H9 (cell line): ENCODE measurements at regions not wholly inside any gene's neighbourhood (a gene's known extent, or its start where the extent isn't known, plus 50 kb on each side); places are given as distances from the start of the nearest gene placed in this dataset.

Experiments used
- DNase-seq: peaks from one replicate; pipeline ENCODE4 v3.0.0-alpha.2; 2017
- H2AFZ ChIP-seq: one replicate; pipeline ENCODE4 v1.6.1; 2013; ENCODE audit warnings: mild to moderate bottlenecking, low read length, control low read depth, moderate library complexity
- H2AK5ac ChIP-seq: 2 replicates; pipeline ENCODE4 v1.6.1; 2013; ENCODE audit warnings: low read length, control low read depth, mixed read lengths; ENCODE audit not compliant: insufficient read length
- H2BK120ac ChIP-seq: one replicate; pipeline ENCODE4 v1.6.1; 2013; ENCODE audit warnings: low read depth, mild to moderate bottlenecking, low read length, control low read depth, inconsistent platforms; ENCODE audit not compliant: poor library complexity, severe bottlenecking
- H2BK12ac ChIP-seq: 2 replicates; pipeline ENCODE4 v1.6.1; 2013; ENCODE audit warnings: low read length, control low read depth, mixed read lengths, low read depth; ENCODE audit not compliant: insufficient read length
- H2BK15ac ChIP-seq: 2 replicates; pipeline ENCODE4 v1.6.1; 2013; ENCODE audit warnings: low read depth, low read length, control low read depth
- H2BK20ac ChIP-seq: one replicate; pipeline ENCODE4 v1.6.1; 2013; ENCODE audit warnings: low read depth, mild to moderate bottlenecking, low read length, control low read depth, inconsistent platforms; ENCODE audit not compliant: poor library complexity, severe bottlenecking
- H2BK5ac ChIP-seq: 2 replicates; pipeline ENCODE4 v1.6.1; 2013; ENCODE audit warnings: low read length, control low read depth, mixed read lengths; ENCODE audit not compliant: insufficient read length
- H3K14ac ChIP-seq: 2 replicates; pipeline ENCODE4 v1.6.1; 2013; ENCODE audit warnings: low read length, control low read depth; ENCODE audit not compliant: insufficient read depth
- H3K18ac ChIP-seq: 2 replicates; pipeline ENCODE4 v1.6.1; 2013; ENCODE audit warnings: low read depth, mild to moderate bottlenecking, mixed read lengths, low read length, control low read depth; ENCODE audit not compliant: insufficient read length
- H3K23ac ChIP-seq: 2 replicates; pipeline ENCODE4 v1.6.1; 2013; ENCODE audit warnings: low read length, control low read depth, mixed read lengths, low read depth; ENCODE audit not compliant: insufficient read length
- H3K23me2 ChIP-seq: 2 replicates; pipeline ENCODE4 v1.6.1; 2013; ENCODE audit warnings: low read depth, mild to moderate bottlenecking, mixed read lengths, low read length, control low read depth; ENCODE audit not compliant: insufficient read length, poor library complexity, severe bottlenecking
- H3K27ac ChIP-seq: 2 replicates; pipeline ENCODE4 v1.5.1; 2013; ENCODE audit warnings: low read length, control low read depth, mixed read lengths, low read depth; ENCODE audit not compliant: insufficient read length
- H3K27me3 ChIP-seq: 2 replicates; pipeline ENCODE4 v1.6.1; 2013; ENCODE audit warnings: low read length, control low read depth, inconsistent platforms; ENCODE audit not compliant: insufficient read depth
- H3K4ac ChIP-seq: 2 replicates; pipeline ENCODE4 v1.6.1; 2013; ENCODE audit warnings: low read depth, mild to moderate bottlenecking, control low read depth, inconsistent platforms, low read length, moderate library complexity
- H3K4me1 ChIP-seq: 2 replicates; pipeline ENCODE4 v1.6.1; 2013; ENCODE audit warnings: low read length, control low read depth, inconsistent platforms; ENCODE audit not compliant: insufficient read depth
- H3K4me2 ChIP-seq: 2 replicates; pipeline ENCODE4 v1.6.1; 2013; ENCODE audit warnings: low read length, control low read depth, mixed read lengths; ENCODE audit not compliant: insufficient read length, insufficient read depth
- H3K56ac ChIP-seq: 2 replicates; pipeline ENCODE4 v1.6.1; 2013; ENCODE audit warnings: low read depth, mild to moderate bottlenecking, mixed read lengths, low read length, control low read depth; ENCODE audit not compliant: insufficient read length
- H3K79me1 ChIP-seq: 2 replicates; pipeline ENCODE4 v1.6.1; 2013; ENCODE audit warnings: low read depth, mild to moderate bottlenecking, moderate library complexity, low read length, control low read depth, inconsistent platforms; ENCODE audit not compliant: insufficient read depth, poor library complexity, severe bottlenecking
- H3K79me2 ChIP-seq: 2 replicates; pipeline ENCODE4 v1.6.1; 2013; ENCODE audit warnings: low read length, control low read depth, inconsistent platforms; ENCODE audit not compliant: insufficient read depth
- H3K9ac ChIP-seq: 2 replicates; pipeline ENCODE4 v1.6.1; 2013; ENCODE audit warnings: low read length, control low read depth, mixed read lengths; ENCODE audit not compliant: insufficient read length; ENCODE audit errors: extremely low read depth
- H3K9me3 ChIP-seq: one replicate; pipeline ENCODE4 v1.6.1; 2013; ENCODE audit warnings: low read depth, low read length, inconsistent platforms; ENCODE audit not compliant: control insufficient read depth
- H3T11ph ChIP-seq: one replicate; pipeline ENCODE4 v1.6.1; 2013; ENCODE audit warnings: mild to moderate bottlenecking, low read length, control low read depth, inconsistent platforms
- H4K20me1 ChIP-seq: one replicate; pipeline ENCODE4 v1.6.1; 2013; ENCODE audit not compliant: control insufficient read depth, insufficient read length, insufficient read depth
- H4K5ac ChIP-seq: 2 replicates; pipeline ENCODE4 v1.6.1; 2013; ENCODE audit warnings: low read depth, mild to moderate bottlenecking, mixed read lengths, low read length, control low read depth; ENCODE audit not compliant: insufficient read length
- H4K8ac ChIP-seq: replicated peaks from 2 replicates; pipeline ENCODE4 v1.6.1; 2013; ENCODE audit warnings: low read length, control low read depth, mixed read lengths, low read depth; ENCODE audit not compliant: insufficient read length
- H4K91ac ChIP-seq: 2 replicates; pipeline ENCODE4 v1.6.1; 2013; ENCODE audit warnings: low read depth, mild to moderate bottlenecking, moderate library complexity, mixed read lengths, low read length, control low read depth; ENCODE audit not compliant: insufficient read length
- H3K27ac Mint-ChIP-seq, 3 experiments: 2 replicates in 2 of 3; 3 replicates in 1 of 3; pipeline ENCODE4 v1.8.0; 2020 to 2021; ENCODE audit warnings: mixed read lengths in 3 of 3, mild to moderate bottlenecking in 1 of 3, moderate library complexity in 1 of 3
- H3K27me3 Mint-ChIP-seq: 2 replicates; pipeline ENCODE4 v1.8.0; 2021; ENCODE audit warnings: low read depth, mild to moderate bottlenecking, moderate library complexity, mixed read lengths
- H3K36me3 Mint-ChIP-seq, 3 experiments: 2 replicates in 2 of 3; 3 replicates in 1 of 3; pipeline ENCODE4 v1.8.0; 2020 to 2021; ENCODE audit warnings: low read depth in 3 of 3, mixed read lengths in 3 of 3; ENCODE audit not compliant: insufficient read depth in 1 of 3
- H3K4me1 Mint-ChIP-seq, 2 experiments: 2 replicates each; pipeline ENCODE4 v1.8.0; 2020; ENCODE audit warnings: mixed read lengths in 2 of 2
- H3K4me3 Mint-ChIP-seq, 2 experiments: 2 replicates in 1 of 2; 3 replicates in 1 of 2; pipeline ENCODE4 v1.8.0; 2020 to 2021; ENCODE audit warnings: mild to moderate bottlenecking in 2 of 2, mixed read lengths in 2 of 2, moderate library complexity in 1 of 2
- H3K9me3 Mint-ChIP-seq, 2 experiments: 2 replicates in 1 of 2; 3 replicates in 1 of 2; pipeline ENCODE4 v1.8.0; 2020; ENCODE audit warnings: mild to moderate bottlenecking in 2 of 2, mixed read lengths in 2 of 2, moderate library complexity in 1 of 2
- WGBS: extraction: QIAGEN DNeasy Blood & Tissue Kit; methylation state at CpG from one replicate; pipeline ENCODE4 v1.1.7; 2013; ENCODE audit warnings: missing lambda C conversion rate, low lambda C conversion rate, mixed read lengths; ENCODE audit not compliant: insufficient read length; ENCODE audit errors: extremely low coverage; 5-methylcytosine and 5-hydroxymethylcytosine counted together
- TF ChIP-seq, protein P1 (sequence below): fragments of 200-600 bp; sonication (generic); conservative IDR thresholded peaks from 3 replicates; pipeline ENCODE4 v1.8.0; 2021; ENCODE audit warnings: antibody characterized with exemption, mild to moderate bottlenecking

DNA sequence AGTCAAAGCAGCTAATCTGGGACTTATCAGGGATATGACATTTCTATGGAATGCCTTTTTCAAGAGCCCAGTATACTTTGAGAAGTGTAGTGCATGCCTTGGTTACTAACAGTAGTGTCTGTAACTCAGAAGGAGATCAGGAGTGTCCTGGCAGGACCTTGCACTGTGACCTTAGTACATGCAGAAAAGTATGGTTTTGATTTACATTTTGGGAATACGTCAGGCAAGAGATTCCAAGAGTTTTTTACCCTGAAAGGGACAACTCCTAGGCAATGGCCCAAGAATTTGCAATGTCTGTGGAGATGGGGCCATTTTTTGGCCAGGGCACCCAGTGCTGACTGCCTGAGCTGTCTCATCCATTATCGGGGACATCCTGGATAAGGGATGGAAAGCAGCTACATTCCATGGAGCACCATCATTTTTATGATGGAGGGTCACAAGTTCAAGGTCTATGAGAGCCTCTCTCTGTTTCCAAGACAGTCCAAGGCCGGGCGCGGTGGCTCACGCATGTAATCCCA lies 80.2 kb downstream of the FAM50B start:
- no peak overlapping the region for H3K9ac ChIP-seq
- no CpG with 5 or more reads among the region's 6 CpGs for WGBS
- no peak overlapping the region for H3K4ac ChIP-seq
- no peaks in the 10 kb centered on the region for H4K20me1 ChIP-seq
- no peaks in the 10 kb centered on the region for H3K9me3 ChIP-seq
- H3K4me1 ChIP-seq, result no peaks in the 10 kb centered on the region; the same call in 1 of the 2 replicates
- DNase-seq, result no peak
- no peak overlapping the region for H2BK20ac ChIP-seq
- no peaks in the 10 kb centered on the region for H3K27me3 ChIP-seq
- H2BK15ac ChIP-seq, result no peak overlapping the region
- no peak overlapping the region for H2BK120ac ChIP-seq
- H4K8ac ChIP-seq, result no peak overlapping the region
- H2AFZ ChIP-seq, result no peak overlapping the region
- H3K27ac Mint-ChIP-seq, result no peak overlapping the region
- no peaks in the 10 kb centered on the region for H3K9me3 Mint-ChIP-seq
- H3K23me2 ChIP-seq, result no peaks in the 10 kb centered on the region
- no peak overlapping the region for H3T11ph ChIP-seq
- no peaks in the 10 kb centered on the region for H3K27me3 Mint-ChIP-seq
- no peak overlapping the region for H3K56ac ChIP-seq
- H2BK12ac ChIP-seq, result no peak overlapping the region
- H2BK5ac ChIP-seq, result no peak overlapping the region
- no peak overlapping the region for H3K23ac ChIP-seq
- no peak overlapping the region for H3K4me3 Mint-ChIP-seq
- no peak overlapping the region for H2AK5ac ChIP-seq
- H3K27ac ChIP-seq, result no peak overlapping the region
- no peak overlapping the region for H3K4me2 ChIP-seq
- no peaks in the 10 kb centered on the region for H3K79me2 ChIP-seq
- TF ChIP-seq, protein P1, sequence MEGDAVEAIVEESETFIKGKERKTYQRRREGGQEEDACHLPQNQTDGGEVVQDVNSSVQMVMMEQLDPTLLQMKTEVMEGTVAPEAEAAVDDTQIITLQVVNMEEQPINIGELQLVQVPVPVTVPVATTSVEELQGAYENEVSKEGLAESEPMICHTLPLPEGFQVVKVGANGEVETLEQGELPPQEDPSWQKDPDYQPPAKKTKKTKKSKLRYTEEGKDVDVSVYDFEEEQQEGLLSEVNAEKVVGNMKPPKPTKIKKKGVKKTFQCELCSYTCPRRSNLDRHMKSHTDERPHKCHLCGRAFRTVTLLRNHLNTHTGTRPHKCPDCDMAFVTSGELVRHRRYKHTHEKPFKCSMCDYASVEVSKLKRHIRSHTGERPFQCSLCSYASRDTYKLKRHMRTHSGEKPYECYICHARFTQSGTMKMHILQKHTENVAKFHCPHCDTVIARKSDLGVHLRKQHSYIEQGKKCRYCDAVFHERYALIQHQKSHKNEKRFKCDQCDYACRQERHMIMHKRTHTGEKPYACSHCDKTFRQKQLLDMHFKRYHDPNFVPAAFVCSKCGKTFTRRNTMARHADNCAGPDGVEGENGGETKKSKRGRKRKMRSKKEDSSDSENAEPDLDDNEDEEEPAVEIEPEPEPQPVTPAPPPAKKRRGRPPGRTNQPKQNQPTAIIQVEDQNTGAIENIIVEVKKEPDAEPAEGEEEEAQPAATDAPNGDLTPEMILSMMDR, result no peak
- H3K4me1 Mint-ChIP-seq, result peaks cover 5 to 6% of the 10 kb centered on the region in 2 experiments; a peak in 3 of 4 replicates
- no peaks in the 10 kb centered on the region for H3K79me1 ChIP-seq
- no peak overlapping the region for H4K5ac ChIP-seq
- H3K14ac ChIP-seq, result no peak overlapping the region
- H4K91ac ChIP-seq, result no peak overlapping the region
- no peaks in the 10 kb centered on the region for H3K36me3 Mint-ChIP-seq
- H3K18ac ChIP-seq, result no peak overlapping the region
